Mesodermal cell (in vitro differentiated cells): ENCODE measurements at regions not wholly inside any gene's neighbourhood (a gene's known extent, or its start where the extent isn't known, plus 50 kb on each side); places are given as distances from the start of the nearest gene placed in this dataset.

Experiments used
- H3K27ac ChIP-seq: 2 replicates; pipeline ENCODE4 v1.7.0; 2013; ENCODE audit warnings: mild to moderate bottlenecking, low read depth, low read length, moderate library complexity; ENCODE audit not compliant: severe bottlenecking
- H3K36me3 ChIP-seq: 2 replicates; pipeline ENCODE4 v1.7.1; 2013; ENCODE audit warnings: mild to moderate bottlenecking, low read length, moderate library complexity; ENCODE audit not compliant: control insufficient read depth, insufficient read depth
- H3K4me1 ChIP-seq: one replicate; pipeline ENCODE4 v1.7.1; 2013; ENCODE audit warnings: mild to moderate bottlenecking, low read length; ENCODE audit not compliant: insufficient read depth, control insufficient read depth, poor library complexity, severe bottlenecking
- H3K4me3 ChIP-seq: 2 replicates; pipeline ENCODE4 v1.7.0; 2013; ENCODE audit warnings: low read length, control low read depth, mild to moderate bottlenecking; ENCODE audit not compliant: insufficient read depth, poor library complexity, severe bottlenecking; ENCODE audit errors: extremely low read depth
- H3K9me3 ChIP-seq: 2 replicates; pipeline ENCODE4 v1.7.1; 2013; ENCODE audit warnings: mild to moderate bottlenecking, low read length, moderate library complexity; ENCODE audit not compliant: control insufficient read depth
- WGBS, 2 experiments: methylation state at CpG; one replicate each; pipeline ENCODE4 v1.1.5; 2013; ENCODE audit warnings: missing lambda C conversion rate in 2 of 2; ENCODE audit not compliant: insufficient coverage in 2 of 2; 5-methylcytosine and 5-hydroxymethylcytosine counted together

- H3K27ac ChIP-seq = no peak overlapping the region
- 57% methylated on average over 1 of the region's 1 CpG; no CpG with 5 or more reads in 1 of the 2 experiments for WGBS, 2 experiments
- H3K4me3 ChIP-seq = no peak overlapping the region
- no peaks in the 10 kb centered on the region for H3K36me3 ChIP-seq
- H3K4me1 ChIP-seq = no peaks in the 10 kb centered on the region
- no peaks in the 10 kb centered on the region for H3K9me3 ChIP-seq
Observed at GRCh38 chr7:54037873-54038272, 504.3 kb upstream of the VSTM2A start.

- H3K9me3 ChIP-seq = no peaks in the 10 kb centered on the region
- no peak overlapping the region for H3K4me3 ChIP-seq
- H3K36me3 ChIP-seq = no peaks in the 10 kb centered on the region
- 89% methylated on average over 4 of the region's 4 CpGs; no CpG with 5 or more reads in 1 of the 2 experiments for WGBS, 2 experiments
- no peaks in the 10 kb centered on the region for H3K4me1 ChIP-seq
- H3K27ac ChIP-seq = no peak overlapping the region
Observed at GRCh38 chr7:54060643-54061042, 481.5 kb upstream of the VSTM2A start.

GRCh38 chr7:54066643-54067042 is 475.5 kb upstream of the VSTM2A start:
- H3K4me1 ChIP-seq = no peaks in the 10 kb centered on the region
- no peak overlapping the region for H3K4me3 ChIP-seq
- no peaks in the 10 kb centered on the region for H3K9me3 ChIP-seq
- H3K27ac ChIP-seq = no peak overlapping the region
- H3K36me3 ChIP-seq = no peaks in the 10 kb centered on the region
- WGBS, 2 experiments = 95 to 98% methylated on average over 5 of the region's 5 CpGs

GRCh38 chr7:54069843-54070242 is 472.3 kb upstream of the VSTM2A start:
- Histone ChIP-seq H3K36me3 (no peaks in the 10 kb centered on the region), H3K4me3 (no peak overlapping the region), H3K4me1 (no peaks in the 10 kb centered on the region), H3K27ac (no peak overlapping the region), H3K9me3 (no peaks in the 10 kb centered on the region)
- 69 to 94% methylated on average over 2 to 3 of the region's 4 CpGs for WGBS, 2 experiments

GRCh38 chr7:54072710-54073109 is 469.5 kb upstream of the VSTM2A start:
- Histone ChIP-seq H3K4me3 (no peak overlapping the region), H3K4me1 (no peaks in the 10 kb centered on the region), H3K9me3 (no peaks in the 10 kb centered on the region), H3K27ac (no peak overlapping the region), H3K36me3 (no peaks in the 10 kb centered on the region)
- WGBS, 2 experiments = 79 to 100% methylated on average over 1 to 2 of the region's 4 CpGs

- H3K27ac ChIP-seq = no peak overlapping the region
- H3K36me3 ChIP-seq = no peaks in the 10 kb centered on the region
- WGBS, 2 experiments = 100% methylated on average over 2 of the region's 3 CpGs; no CpG with 5 or more reads in 1 of the 2 experiments
- H3K4me1 ChIP-seq = no peaks in the 10 kb centered on the region
- H3K4me3 ChIP-seq = no peak overlapping the region
- H3K9me3 ChIP-seq = no peaks in the 10 kb centered on the region
Observed at GRCh38 chr7:54076616-54077015, 465.6 kb upstream of the VSTM2A start.

GRCh38 chr7:54080525-54080924 is 461.6 kb upstream of the VSTM2A start:
- no peaks in the 10 kb centered on the region for H3K9me3 ChIP-seq
- WGBS, 2 experiments = 83 to 93% methylated on average over 1 to 2 of the region's 2 CpGs
- no peak overlapping the region for H3K27ac ChIP-seq
- H3K36me3 ChIP-seq = no peaks in the 10 kb centered on the region
- H3K4me3 ChIP-seq = no peak overlapping the region
- no peaks in the 10 kb centered on the region for H3K4me1 ChIP-seq

GRCh38 chr7:54080971-54081370 is 461.2 kb upstream of the VSTM2A start:
- H3K9me3 ChIP-seq = no peaks in the 10 kb centered on the region
- H3K4me1 ChIP-seq = no peaks in the 10 kb centered on the region
- 65 to 78% methylated on average over 4 of the region's 4 CpGs for WGBS, 2 experiments
- no peaks in the 10 kb centered on the region for H3K36me3 ChIP-seq
- H3K27ac ChIP-seq = peak overlapping the region; percentile 16
- no peak overlapping the region for H3K4me3 ChIP-seq

- Histone ChIP-seq H3K4me1 (no peaks in the 10 kb centered on the region), H3K27ac (no peak overlapping the region), H3K4me3 (no peak overlapping the region), H3K36me3 (no peaks in the 10 kb centered on the region), H3K9me3 (no peaks in the 10 kb centered on the region)
- 100% methylated on average over 2 to 4 of the region's 4 CpGs for WGBS, 2 experiments
Observed at GRCh38 chr7:54084340-54084739, 457.8 kb upstream of the VSTM2A start.

GRCh38 chr7:54090652-54091213 is 451.4 kb upstream of the VSTM2A start:
- no peak overlapping the region for H3K4me3 ChIP-seq
- no peak overlapping the region for H3K27ac ChIP-seq
- H3K9me3 ChIP-seq = no peaks in the 10 kb centered on the region
- H3K4me1 ChIP-seq = no peaks in the 10 kb centered on the region
- 80 to 84% methylated on average over 3 of the region's 4 CpGs for WGBS, 2 experiments
- no peaks in the 10 kb centered on the region for H3K36me3 ChIP-seq

GRCh38 chr7:54091322-54091721 is 450.9 kb upstream of the VSTM2A start:
- Histone ChIP-seq H3K4me1 (no peaks in the 10 kb centered on the region), H3K27ac (no peak overlapping the region), H3K4me3 (no peak overlapping the region), H3K36me3 (no peaks in the 10 kb centered on the region), H3K9me3 (no peaks in the 10 kb centered on the region)
- 85 to 96% methylated on average over 4 to 5 of the region's 6 CpGs for WGBS, 2 experiments
